H1 (cell line): ENCODE measurements at regions not wholly inside any gene's neighbourhood (a gene's known extent, or its start where the extent isn't known, plus 50 kb on each side); places are given as distances from the start of the nearest gene placed in this dataset.

Source experiments
- CTCF ChIA-PET: fragments of 300-600 bp; sonication (Branson Sonifier 250); formaldehyde crosslinking; loops from one replicate; lab custom pipeline; 2021; ENCODE audit not compliant: partially characterized antibody; lab: Charles Lee
- POLR2A ChIA-PET: fragments of 300-600 bp; sonication (Branson Sonifier 250); formaldehyde crosslinking; loops from one replicate; lab custom pipeline; 2021; ENCODE audit warnings: inconsistent platforms; ENCODE audit not compliant: partially characterized antibody; lab: Charles Lee
- DNase-seq, 2 experiments: peaks; one replicate each; pipeline versions ENCODE4 v3.0.0 to v3.0.0-alpha.2; 2010 to 2022; ENCODE audit warnings: low spot score in 2 of 2, low read depth in 1 of 2, mixed read lengths in 1 of 2
- FAIRE-seq: peaks from 2 replicates; lab custom pipeline; 2011; peaks lifted over from hg19 to GRCh38; lab: Jason Lieb, UNC
- H2AFZ ChIP-seq: 2 replicates; pipeline ENCODE4 v1.8.1; 2012; ENCODE audit warnings: low read length, inconsistent platforms
- H2AK5ac ChIP-seq: 2 replicates; pipeline ENCODE4 v1.6.1; 2013; ENCODE audit warnings: low read depth, low read length
- H2BK120ac ChIP-seq: replicated peaks from 2 replicates; pipeline ENCODE3; 2013; ENCODE audit warnings: low read depth, low read length, inconsistent platforms
- H2BK12ac ChIP-seq: 2 replicates; pipeline ENCODE4 v1.6.1; 2013; ENCODE audit warnings: low read depth, low read length
- H2BK15ac ChIP-seq: 2 replicates; pipeline ENCODE4 v1.6.1; 2013; ENCODE audit warnings: low read length
- H2BK20ac ChIP-seq: 2 replicates; pipeline ENCODE4 v1.6.1; 2013; ENCODE audit warnings: low read length
- H2BK5ac ChIP-seq: 2 replicates; pipeline ENCODE4 v1.6.1; 2013; ENCODE audit warnings: low read depth, low read length
- H3K14ac ChIP-seq: 2 replicates; pipeline ENCODE4 v1.6.1; 2013; ENCODE audit warnings: inconsistent platforms; ENCODE audit not compliant: insufficient read length
- H3K18ac ChIP-seq: 2 replicates; pipeline ENCODE4 v1.6.1; 2013; ENCODE audit warnings: low read length; ENCODE audit errors: extremely low read depth
- H3K23ac ChIP-seq: 2 replicates; pipeline ENCODE4 v1.6.1; 2013; ENCODE audit warnings: inconsistent platforms; ENCODE audit not compliant: insufficient read length
- H3K23me2 ChIP-seq: 2 replicates; pipeline ENCODE4 v1.6.1; 2013; ENCODE audit warnings: low read depth, low read length
- H3K27ac ChIP-seq: 2 replicates; pipeline ENCODE4 v1.6.1; 2011; ENCODE audit warnings: low read depth, low read length, inconsistent platforms
- H3K27me3 ChIP-seq, 4 experiments: replicated peaks in 1 of 4; 1 replicate in 1 of 4; 2 replicates in 3 of 4; pipeline versions ENCODE4 v1.6.1 to v1.8.1; 2011 to 2013; ENCODE audit warnings: low read length in 3 of 4, mild to moderate bottlenecking in 3 of 4, inconsistent platforms in 2 of 4, mixed read lengths in 2 of 4, moderate library complexity in 1 of 4; ENCODE audit not compliant: control insufficient read depth in 3 of 4, insufficient read depth in 3 of 4; ENCODE audit errors: extremely low read depth in 1 of 4
- H3K36me3 ChIP-seq, 4 experiments: 2 replicates each; pipeline versions ENCODE4 v1.6.1 to v1.8.1; 2011 to 2013; ENCODE audit warnings: mild to moderate bottlenecking in 4 of 4, low read length in 3 of 4, moderate library complexity in 2 of 4, control low read depth in 1 of 4, inconsistent platforms in 1 of 4; ENCODE audit not compliant: insufficient read depth in 4 of 4, control insufficient read depth in 2 of 4
- H3K4ac ChIP-seq: replicated peaks from 2 replicates; pipeline ENCODE3; 2013; ENCODE audit warnings: low read length, low read depth, mixed read lengths, inconsistent platforms; ENCODE audit not compliant: insufficient read length
- H3K4me1 ChIP-seq, 4 experiments: replicated peaks in 1 of 4; 1 replicate in 1 of 4; 2 replicates in 3 of 4; pipeline versions ENCODE4 v1.6.1 to v1.8.1; 2011 to 2013; ENCODE audit warnings: low read length in 3 of 4, inconsistent platforms in 2 of 4, mixed read lengths in 1 of 4; ENCODE audit not compliant: insufficient read depth in 4 of 4, control insufficient read depth in 3 of 4
- H3K4me2 ChIP-seq, 2 experiments: 2 replicates each; pipeline versions ENCODE4 v1.6.1 to v1.8.1; 2011 to 2013; ENCODE audit warnings: low read depth in 2 of 2, low read length in 2 of 2, control low read depth in 1 of 2, inconsistent platforms in 1 of 2, mild to moderate bottlenecking in 1 of 2; ENCODE audit not compliant: insufficient read depth in 1 of 2
- H3K4me3 ChIP-seq, 4 experiments: fragments of 200-600, 300-600 bp in 1 of 4; sonication (generic), shearing (Covaris generic), sonication (Bioruptor Twin) in 1 of 4; 2 replicates each; pipeline versions ENCODE4 v1.5.1 to v1.8.1; 2011 to 2016; ENCODE audit warnings: low read length in 4 of 4, low read depth in 3 of 4, control low read depth in 2 of 4, inconsistent platforms in 2 of 4, mild to moderate bottlenecking in 2 of 4, mixed read lengths in 1 of 4, moderate library complexity in 1 of 4; ENCODE audit not compliant: insufficient read depth in 2 of 4; ENCODE audit errors: extremely low read depth in 1 of 4
- H3K56ac ChIP-seq: replicated peaks from 2 replicates; pipeline ENCODE3; 2013; ENCODE audit warnings: low read depth, mild to moderate bottlenecking, mixed read lengths, low read length, inconsistent platforms; ENCODE audit not compliant: insufficient read length
- H3K79me1 ChIP-seq: 2 replicates; pipeline ENCODE4 v1.6.1; 2013; ENCODE audit warnings: low read depth, low read length, control low read depth
- H3K79me2 ChIP-seq, 2 experiments: 2 replicates each; pipeline versions ENCODE4 v1.6.1 to v1.8.1; 2012 to 2013; ENCODE audit warnings: low read length in 2 of 2, mild to moderate bottlenecking in 2 of 2, inconsistent platforms in 1 of 2; ENCODE audit not compliant: insufficient read depth in 2 of 2, control insufficient read depth in 1 of 2
- H3K9ac ChIP-seq, 4 experiments: replicated peaks in 1 of 4; 1 replicate in 1 of 4; 2 replicates in 3 of 4; pipeline versions ENCODE4 v1.6.1 to v1.8.1; 2011 to 2013; ENCODE audit warnings: low read depth in 3 of 4, low read length in 3 of 4, control low read depth in 2 of 4, mild to moderate bottlenecking in 2 of 4, moderate library complexity in 2 of 4, inconsistent platforms in 1 of 4; ENCODE audit errors: extremely low read depth in 1 of 4
- H3K9me3 ChIP-seq, 2 experiments: 2 replicates each; pipeline versions ENCODE4 v1.6.1 to v1.8.1; 2012 to 2013; ENCODE audit warnings: mild to moderate bottlenecking in 2 of 2, moderate library complexity in 2 of 2, control low read depth in 1 of 2, inconsistent platforms in 1 of 2, low read depth in 1 of 2, low read length in 1 of 2, mixed read lengths in 1 of 2; ENCODE audit not compliant: insufficient read depth in 2 of 2
- H4K20me1 ChIP-seq, 2 experiments: replicated peaks in 1 of 2; 2 replicates each; pipeline versions ENCODE3 to v1.8.1; 2011 to 2013; ENCODE audit warnings: inconsistent platforms in 2 of 2, low read length in 2 of 2, mild to moderate bottlenecking in 1 of 2; ENCODE audit not compliant: insufficient read depth in 2 of 2, control insufficient read depth in 1 of 2
- H4K5ac ChIP-seq: 2 replicates; pipeline ENCODE4 v1.6.1; 2013; ENCODE audit warnings: low read length, low read depth, mixed read lengths, inconsistent platforms; ENCODE audit not compliant: insufficient read length
- H4K8ac ChIP-seq: 2 replicates; pipeline ENCODE4 v1.8.0; 2013; ENCODE audit warnings: mild to moderate bottlenecking, moderate library complexity, low read length, inconsistent platforms; ENCODE audit not compliant: insufficient read depth; ENCODE audit errors: extremely low read depth
- H4K91ac ChIP-seq: replicated peaks from 2 replicates; pipeline ENCODE3; 2013; ENCODE audit warnings: low read length, mixed read lengths, inconsistent platforms; ENCODE audit not compliant: insufficient read length
- BRCA1 ChIP-seq: IDR thresholded peaks from 2 replicates; pipeline ENCODE4 v1.6.1; 2012; ENCODE audit warnings: low read depth, low read length, improper control_type of control experiment
- EP300 ChIP-seq, 2 experiments: IDR thresholded peaks; 1 replicate in 1 of 2; 2 replicates in 1 of 2; pipeline ENCODE4 v1.6.1; 2011 to 2012; ENCODE audit warnings: low read depth in 2 of 2, low read length in 2 of 2, mild to moderate bottlenecking in 2 of 2, borderline replicate concordance in 1 of 2, inconsistent platforms in 1 of 2, moderate library complexity in 1 of 2
- GABPA ChIP-seq: IDR thresholded peaks from 2 replicates; pipeline ENCODE4 v1.6.1; 2011; ENCODE audit warnings: mild to moderate bottlenecking, low read length, moderate library complexity, borderline replicate concordance; ENCODE audit not compliant: insufficient read depth
- PHF8 ChIP-seq: fragments of 200-600 bp; sonication (generic); conservative IDR thresholded peaks from 2 replicates; pipeline ENCODE4 v1.7.1; 2012; ENCODE audit warnings: low read depth, mild to moderate bottlenecking, inconsistent platforms, low read length, moderate library complexity
- USF2 ChIP-seq: IDR thresholded peaks from 2 replicates; pipeline ENCODE4 v1.6.1; 2011; ENCODE audit warnings: low read length, improper control_type of control experiment
- whole genome bisulfite sequencing, 2 experiments: shearing (Covaris generic) in 1 of 2; methylation state at CpG; one replicate each; pipeline versions ENCODE4 v1.1.6 to v1.1.7; 2013 to 2015; ENCODE audit warnings: low lambda C conversion rate in 2 of 2, mixed read lengths in 2 of 2, inconsistent platforms in 1 of 2, low coverage in 1 of 2, missing lambda C conversion rate in 1 of 2; ENCODE audit not compliant: insufficient replicate concordance in 2 of 2, insufficient coverage in 1 of 2, insufficient read length in 1 of 2; ENCODE audit errors: extremely low coverage in 1 of 2, missing lambda C conversion rate in 1 of 2; 5-methylcytosine and 5-hydroxymethylcytosine counted together

GRCh38 chr10:63735305-63735704, 214.1 kb downstream of the REEP3 start:
- no peak overlapping the region for H2BK120ac ChIP-seq
- H2BK20ac ChIP-seq: no peak overlapping the region
- H3K56ac ChIP-seq: no peak overlapping the region
- H3K14ac ChIP-seq: no peak overlapping the region
- no peak overlapping the region for H3K4me3 ChIP-seq
- H3K23me2 ChIP-seq: no peaks in the 10 kb centered on the region
- DNase-seq: no peak
- WGBS, 2 experiments: 88% methylated on average over 3 of the region's 3 CpGs; no CpG with 5 or more reads in 1 of the 2 experiments
- no peaks in the 10 kb centered on the region for H3K4me1 ChIP-seq
- no peak overlapping the region for H2BK12ac ChIP-seq
- H3K18ac ChIP-seq: no peak overlapping the region
- no peak overlapping the region for H3K9ac ChIP-seq
- no peak overlapping the region for H3K4me2 ChIP-seq
- no peaks in the 10 kb centered on the region for H3K36me3 ChIP-seq
- H2AK5ac ChIP-seq: no peak overlapping the region
- H4K5ac ChIP-seq: no peak overlapping the region
- no peaks in the 10 kb centered on the region for H3K79me2 ChIP-seq
- no peaks in the 10 kb centered on the region for H4K20me1 ChIP-seq
- H3K9me3 ChIP-seq: no peaks in the 10 kb centered on the region
- no peaks in the 10 kb centered on the region for H3K79me1 ChIP-seq
- H2BK15ac ChIP-seq: no peak overlapping the region
- no peak overlapping the region for H2AFZ ChIP-seq
- H4K8ac ChIP-seq: no peak overlapping the region
- ChIA-PET POLR2A (no interaction called here), CTCF (interaction anchor here (1.2 to 2.0 kb wide), 2 partner anchors 13 to 15 kb away, joined by 4 to 6 read pairs; no protein-coding TSS in a partner anchor)
- H3K27ac ChIP-seq: no peak overlapping the region
- no peak overlapping the region for H4K91ac ChIP-seq
- H3K23ac ChIP-seq: no peak overlapping the region
- TF ChIP-seq EP300 (IDR thresholded peaks at IDR 0.05; ENCODE audit: borderline replicate concordance in 1 of 2, low read depth in 2 of 2, low read length in 2 of 2) (no peak), PHF8 (no peak), BRCA1 (no peak), GABPA (no peak), USF2 (no peak)
- H3K4ac ChIP-seq: no peak overlapping the region
- H2BK5ac ChIP-seq: no peak overlapping the region
- no peak for FAIRE-seq
- peaks cover 0 to 1% (median 0%) of the 10 kb centered on the region in 4 experiments; a peak in 1 of 7 replicates for H3K27me3 ChIP-seq
